Endothelial cell of hepatic sinusoid (primary cell): ENCODE measurements at regions not wholly inside any gene's neighbourhood (a gene's known extent, or its start where the extent isn't known, plus 50 kb on each side); places are given as distances from the start of the nearest gene placed in this dataset.

ENCODE experiments used
- in situ Hi-C: cut with HindIII; loops from 2 replicates; pipeline ENCODE4 v1.10.0; 2017; ENCODE audit warnings: low sequenced_read_pairs

DNA sequence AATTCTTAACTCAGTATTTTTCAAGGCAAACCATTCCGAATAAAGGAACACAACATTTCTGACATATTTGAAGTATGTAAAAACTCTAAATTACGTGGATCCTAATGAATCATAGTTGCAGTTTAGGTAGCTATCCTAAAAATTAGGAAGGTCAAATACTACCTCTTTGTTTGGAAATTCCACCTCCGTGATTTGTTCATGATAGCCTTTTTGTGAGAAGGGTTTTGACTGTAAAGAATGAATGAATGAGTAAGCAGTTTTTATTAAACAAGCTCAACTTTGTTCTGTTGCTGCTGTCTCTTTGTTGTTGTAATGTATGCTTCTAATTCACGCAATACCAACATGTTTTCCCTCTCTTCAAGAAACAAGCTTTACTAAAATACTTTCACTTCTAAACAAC, 840.4 kb downstream of the USP25 start:
- in situ Hi-C loops, result no loop called here

DNA sequence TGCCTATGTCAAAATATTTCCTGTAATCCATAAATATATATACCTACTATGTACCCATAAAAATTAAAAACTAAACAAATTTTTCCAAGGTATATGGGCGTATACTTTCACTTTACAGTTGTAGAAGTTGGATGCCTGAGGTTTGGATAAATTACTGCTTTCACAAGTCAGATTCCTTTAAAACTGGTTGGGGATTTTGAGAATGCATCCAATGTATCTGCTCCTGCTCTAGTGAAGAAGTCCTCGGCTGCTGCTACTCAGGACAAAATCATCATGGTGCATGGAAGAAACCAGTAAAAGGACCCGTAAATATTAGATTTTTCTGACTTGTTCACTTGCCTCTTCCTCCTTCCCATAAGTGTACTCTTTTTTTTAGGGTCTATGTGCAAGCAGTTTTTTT, 841.1 kb downstream of the USP25 start:
- in situ Hi-C loops, result no loop called here

DNA sequence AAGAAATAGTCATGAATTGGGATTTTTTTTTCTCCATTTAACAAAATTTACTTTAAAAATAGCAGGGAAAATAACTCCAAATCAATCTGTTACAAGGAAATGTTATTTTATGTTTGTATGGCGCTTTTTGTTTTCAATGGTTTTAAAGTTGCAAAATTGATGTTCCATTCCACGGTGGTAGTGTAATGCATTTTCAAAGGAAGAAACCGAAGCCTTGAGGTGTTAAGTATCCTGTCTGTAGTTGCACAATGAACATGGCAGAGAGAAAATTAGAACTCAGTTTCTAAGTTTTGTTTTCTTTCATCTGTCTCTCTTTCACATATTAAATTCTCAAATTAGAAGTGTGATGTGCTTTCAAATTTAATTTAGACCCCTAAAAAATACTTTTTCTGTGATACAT, 841.8 kb downstream of the USP25 start:
- in situ Hi-C loops, result no loop called here

DNA sequence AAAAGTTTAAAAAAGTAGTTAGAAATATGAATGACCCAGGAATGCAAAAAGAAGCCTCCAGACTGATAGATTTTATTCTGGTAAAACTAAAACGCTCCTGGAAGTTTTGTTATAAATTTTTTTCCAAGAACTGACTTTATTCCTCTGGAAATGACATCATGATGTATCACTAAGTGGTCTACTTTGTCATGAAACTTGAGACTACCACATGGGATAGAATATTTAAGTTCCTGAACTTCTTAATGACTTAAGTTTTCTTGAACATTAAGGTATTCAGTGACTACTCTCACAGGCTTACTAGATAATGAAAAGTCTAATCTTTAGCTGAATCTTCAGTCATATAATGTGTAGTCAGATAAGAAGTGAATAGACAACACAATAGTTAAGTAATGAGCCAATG, 842.2 kb downstream of the USP25 start:
- in situ Hi-C loops, result no loop called here

DNA sequence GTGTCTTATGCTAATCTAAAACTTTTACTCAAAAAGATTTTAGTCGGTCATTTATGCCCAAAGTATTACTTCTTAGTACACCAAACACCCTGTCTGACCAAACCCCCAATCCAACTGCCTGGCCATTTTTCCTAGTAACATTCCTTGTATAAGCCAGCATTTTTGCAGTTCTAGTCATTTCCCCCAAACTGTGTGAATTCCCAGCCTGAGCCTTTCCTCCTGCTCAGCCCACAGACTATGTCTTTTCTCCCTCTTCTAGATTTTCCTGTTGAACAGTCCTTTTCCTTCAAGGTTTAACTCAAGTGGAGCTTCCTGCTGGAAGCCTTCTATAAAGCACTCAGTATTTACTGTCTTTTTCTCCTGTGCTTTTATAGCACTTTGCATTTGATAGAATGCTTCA, 843.8 kb downstream of the USP25 start:
- in situ Hi-C loops, result no loop called here

DNA sequence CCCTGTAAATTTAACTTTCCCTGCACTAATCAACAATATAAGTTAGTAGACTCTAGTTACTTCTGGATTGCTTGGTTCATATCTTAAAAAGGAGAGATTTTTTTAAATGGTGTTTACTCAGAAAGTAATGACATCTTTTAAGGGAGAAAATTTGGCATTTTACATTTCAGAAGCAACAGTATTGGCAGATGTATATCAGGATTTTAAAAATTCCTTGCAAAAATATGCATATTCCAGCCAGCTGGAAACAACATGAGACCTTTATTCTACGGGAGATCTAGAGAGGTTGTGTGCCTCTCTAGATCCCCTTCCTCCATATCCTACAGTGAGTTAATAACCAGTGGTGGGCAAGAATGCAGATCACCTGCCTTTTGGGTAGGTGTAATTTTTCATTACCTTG, 848.2 kb downstream of the USP25 start:
- in situ Hi-C loops, result no loop called here

DNA sequence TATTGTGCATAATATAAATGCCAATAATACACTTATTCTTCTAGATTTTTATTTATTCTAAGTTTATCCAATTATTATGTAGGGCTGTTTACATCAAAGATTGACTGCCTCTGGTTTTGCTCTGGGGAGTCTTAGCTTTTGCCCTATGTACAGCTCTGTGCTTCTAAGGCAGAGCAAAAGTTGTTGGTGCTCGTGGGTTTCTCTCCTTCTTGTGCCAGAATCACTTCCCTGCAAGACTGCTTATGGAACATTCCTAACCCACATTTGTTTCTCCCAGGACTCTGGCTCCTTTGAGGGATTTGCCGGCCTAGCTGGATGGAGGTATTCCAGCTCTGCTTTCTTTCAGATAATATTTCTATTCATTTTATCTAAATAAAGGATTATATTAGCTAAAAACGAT, 849.1 kb downstream of the USP25 start:
- in situ Hi-C loops, result no loop called here

DNA sequence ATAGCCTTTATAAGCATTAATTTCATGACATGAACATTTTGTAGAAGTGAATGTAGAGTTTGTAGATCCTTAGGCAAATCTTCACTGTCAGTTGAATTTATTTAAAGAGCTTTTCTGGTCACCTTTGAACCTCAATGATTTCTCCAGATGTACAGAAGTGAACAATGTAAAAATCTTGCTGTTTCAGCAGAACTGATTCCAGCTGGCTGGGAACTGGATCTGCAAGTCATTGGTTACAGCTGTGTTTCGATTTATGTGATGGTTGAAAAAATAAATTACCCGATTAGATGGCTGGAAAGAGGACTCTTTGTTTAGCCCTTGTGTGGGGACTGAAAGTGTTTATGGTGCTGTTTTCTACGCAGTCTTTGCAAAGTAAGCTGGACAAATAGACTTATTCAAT, 849.8 kb downstream of the USP25 start:
- in situ Hi-C loops, result no loop called here

DNA sequence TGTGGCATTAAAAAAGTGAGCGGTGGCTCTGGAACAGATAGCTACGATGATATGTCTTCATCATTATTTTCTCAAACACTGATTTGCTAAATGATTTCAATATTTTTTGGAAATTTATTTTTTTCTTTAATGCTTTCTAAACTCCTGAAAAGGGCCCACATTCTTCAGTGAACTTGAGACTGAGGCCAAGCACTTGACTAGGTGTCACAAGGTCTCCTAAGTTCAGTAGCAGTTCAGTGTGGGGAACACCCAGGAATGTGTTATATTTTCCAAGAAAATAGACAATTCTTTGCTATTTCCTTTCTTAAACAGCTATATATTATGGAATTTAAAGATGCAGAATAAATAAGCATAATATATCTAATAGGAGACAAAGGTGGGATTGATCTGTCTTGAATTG, 850.9 kb downstream of the USP25 start:
- in situ Hi-C loops, result no loop called here

DNA sequence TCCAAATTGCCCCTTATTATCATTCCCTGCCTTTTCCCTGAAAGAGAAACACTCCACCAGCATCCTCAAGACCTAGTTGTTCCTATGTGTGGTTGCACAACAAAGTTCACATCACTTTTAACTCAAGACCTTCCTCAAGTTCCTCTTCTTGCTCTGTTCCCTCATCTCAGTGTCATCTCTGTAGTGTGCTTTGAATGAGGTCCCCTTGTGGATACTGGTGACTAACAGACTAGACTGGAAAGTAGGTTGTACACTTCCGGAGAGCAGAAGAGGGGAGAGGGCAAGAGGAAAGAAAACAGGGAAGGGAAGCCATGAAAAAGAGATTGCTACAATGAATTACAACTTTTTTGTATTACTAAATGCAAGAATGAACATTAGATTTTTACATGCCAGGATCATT, 853.8 kb downstream of the USP25 start:
- in situ Hi-C loops, result no loop called here

DNA sequence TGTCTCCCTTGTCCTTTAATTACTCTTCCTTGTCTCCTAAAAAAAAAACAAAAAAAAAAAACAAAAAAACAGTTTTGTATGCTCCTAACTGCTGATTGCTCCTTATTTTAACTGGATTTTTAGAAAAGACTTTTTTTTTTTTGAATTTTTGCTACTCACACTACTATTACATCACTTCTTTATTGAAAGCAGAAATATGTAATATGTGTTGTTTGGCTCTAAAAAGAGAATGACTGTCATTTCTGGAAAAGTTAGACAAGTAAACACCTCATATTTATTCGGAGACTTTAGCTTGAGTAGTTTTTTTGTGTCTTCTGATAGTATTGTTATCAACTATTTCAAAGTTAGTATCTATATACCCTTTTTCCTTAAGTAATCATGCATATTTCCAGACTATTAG, 855.0 kb downstream of the USP25 start:
- in situ Hi-C loops, result no loop called here

DNA sequence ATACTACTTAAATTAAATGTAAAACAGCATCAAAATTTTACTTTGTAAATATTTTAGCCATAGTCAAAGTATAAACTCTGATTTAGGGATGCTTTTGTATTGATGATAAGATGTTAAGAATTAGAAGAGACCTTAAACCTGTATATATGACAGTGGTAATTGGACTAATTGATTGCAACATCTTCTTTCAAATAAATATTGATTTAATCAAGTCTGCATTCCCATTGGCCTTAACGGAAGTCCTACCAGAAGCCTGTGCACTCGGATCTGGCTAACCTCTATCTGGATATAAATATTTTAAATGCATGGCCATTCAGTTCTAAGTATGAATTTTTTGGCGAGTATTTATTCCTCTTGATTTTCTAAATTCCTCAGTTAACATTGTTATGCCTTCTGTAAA, 856.1 kb downstream of the USP25 start:
- in situ Hi-C loops, result no loop called here

DNA sequence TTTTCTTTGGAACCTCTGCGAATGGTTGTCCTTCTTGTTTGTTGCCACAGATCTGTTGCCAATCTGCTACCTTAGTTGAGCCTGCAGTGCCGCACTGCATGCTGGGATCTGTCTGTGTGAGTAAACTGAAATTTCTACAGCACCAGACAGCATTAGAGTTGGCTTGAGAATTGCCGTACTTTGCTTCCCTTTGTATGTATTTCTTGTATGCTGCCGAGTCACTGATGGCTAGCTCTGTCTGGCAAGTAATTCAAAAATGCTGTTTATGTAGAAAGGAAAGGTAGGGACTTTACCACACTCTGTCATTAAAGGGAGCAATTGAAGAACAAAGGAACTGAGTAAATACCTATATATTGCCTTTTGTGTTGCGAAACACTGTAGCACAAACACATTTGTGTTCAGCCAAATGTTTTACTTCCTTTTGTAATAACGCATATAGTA, 857.4 kb downstream of the USP25 start:
- in situ Hi-C loops, result no loop called here

DNA sequence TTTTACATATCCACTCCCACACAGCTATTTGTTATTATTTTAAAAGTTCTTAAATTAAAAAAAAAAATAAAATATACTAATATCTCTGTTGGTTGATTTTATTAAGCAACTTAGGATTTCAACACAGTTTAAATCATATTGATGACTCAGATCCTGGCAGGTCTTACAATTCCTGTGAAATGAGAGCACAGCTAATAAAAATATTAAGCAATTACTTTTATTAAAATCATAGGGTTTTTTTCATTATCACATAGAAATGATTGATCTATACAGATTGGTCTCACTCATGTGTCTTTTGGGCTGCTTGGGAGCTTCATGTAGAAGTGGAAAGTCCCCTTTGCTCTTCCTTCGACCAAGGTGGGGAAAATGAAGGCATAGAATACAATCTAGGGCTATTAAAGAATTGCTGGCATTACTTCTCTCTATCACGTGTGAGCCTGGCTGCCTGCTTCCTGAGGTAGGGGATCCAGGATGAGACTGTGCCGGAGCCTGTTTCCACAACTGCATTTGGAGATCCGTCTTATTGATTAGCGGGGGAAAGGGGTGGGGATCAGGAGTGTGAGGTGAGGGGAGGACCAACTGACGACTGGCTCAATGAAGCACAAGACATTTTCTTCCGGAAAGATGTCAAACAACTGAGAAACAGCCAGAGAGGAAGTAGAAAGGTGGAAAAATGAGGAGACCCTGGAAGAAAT, 858.0 kb downstream of the USP25 start:
- in situ Hi-C loops, result no loop called here

DNA sequence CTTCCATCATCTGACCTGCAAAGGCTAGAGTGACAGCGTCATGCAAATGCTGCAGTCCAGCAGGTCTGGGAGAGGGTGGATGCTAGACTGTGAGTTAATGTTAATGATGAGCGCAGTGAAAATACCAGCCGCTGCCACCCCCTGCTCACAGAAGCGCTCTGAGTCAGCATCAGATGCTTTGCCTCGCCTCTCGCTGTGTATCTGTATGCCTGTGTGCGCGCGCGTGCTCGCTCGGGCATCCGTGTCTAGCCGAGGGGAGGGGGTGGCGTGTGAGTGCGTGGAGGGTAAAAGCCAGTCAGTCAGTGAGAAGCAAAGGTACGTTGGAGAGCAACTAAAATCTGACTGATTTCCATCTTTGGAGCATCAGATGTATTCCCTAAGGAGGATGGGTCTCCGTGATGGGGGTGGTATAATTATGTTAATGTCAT, 858.7 kb downstream of the USP25 start:
- in situ Hi-C loops, result no loop called here

DNA sequence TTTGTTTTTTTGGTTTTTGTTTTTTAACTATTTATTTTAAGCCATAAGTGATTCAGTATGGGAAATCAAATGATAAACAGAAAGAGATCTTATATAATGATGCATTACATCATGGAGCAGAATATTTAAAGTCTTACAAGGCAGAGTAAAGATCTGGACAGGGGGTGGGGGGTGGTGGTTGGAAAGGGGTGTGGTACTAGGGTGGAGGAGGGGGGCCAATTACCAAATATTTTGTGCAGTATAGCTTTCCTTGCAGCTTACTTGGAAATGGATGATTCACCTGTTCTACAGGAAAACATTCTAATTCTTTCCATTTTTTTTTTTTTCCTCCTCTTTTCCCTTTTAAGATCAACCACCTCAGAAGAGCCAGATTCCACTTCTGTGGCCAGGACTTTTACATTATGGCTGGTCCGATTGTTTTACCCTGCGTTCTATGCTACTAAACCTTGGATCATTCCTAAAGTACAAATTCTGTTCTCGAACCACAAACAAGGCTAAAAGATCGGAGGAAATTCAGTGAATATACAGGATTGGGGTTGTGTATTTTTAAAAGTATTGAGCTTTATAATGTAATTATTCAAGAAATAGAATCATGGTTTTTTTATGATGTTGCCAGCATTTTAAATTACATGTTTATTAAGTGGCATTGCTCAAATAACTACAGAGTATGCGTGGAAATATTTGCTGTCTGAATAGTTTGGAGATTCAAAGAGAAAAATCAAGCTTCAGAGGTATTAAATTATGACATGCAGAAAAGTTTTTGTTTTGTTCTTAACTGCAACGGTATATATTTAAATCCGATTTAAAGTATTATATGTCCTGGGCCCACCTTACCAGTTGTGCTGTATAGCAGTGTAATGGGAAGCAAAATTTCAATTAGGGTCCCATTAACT, 859.5 kb downstream of the USP25 start:
- in situ Hi-C loops, result no loop called here

DNA sequence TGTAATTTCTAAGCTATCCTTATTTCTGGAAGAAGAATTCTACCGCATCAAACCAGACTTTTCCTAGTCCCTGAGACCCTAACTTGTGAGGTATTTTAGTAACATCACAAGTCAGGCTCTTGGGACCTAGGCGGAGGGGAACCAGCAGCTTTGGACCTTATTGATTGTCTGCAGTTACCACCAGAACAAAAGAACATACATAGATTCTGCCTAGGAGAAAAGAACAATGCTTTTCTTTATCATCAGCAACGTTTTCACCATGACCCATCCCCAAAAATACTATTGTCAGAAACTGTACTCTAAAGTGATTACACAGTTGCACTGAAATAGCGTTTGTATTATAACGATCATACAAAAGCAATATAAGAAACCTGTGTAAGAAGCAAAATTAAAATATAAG, 860.4 kb downstream of the USP25 start:
- in situ Hi-C loops, result no loop called here

DNA sequence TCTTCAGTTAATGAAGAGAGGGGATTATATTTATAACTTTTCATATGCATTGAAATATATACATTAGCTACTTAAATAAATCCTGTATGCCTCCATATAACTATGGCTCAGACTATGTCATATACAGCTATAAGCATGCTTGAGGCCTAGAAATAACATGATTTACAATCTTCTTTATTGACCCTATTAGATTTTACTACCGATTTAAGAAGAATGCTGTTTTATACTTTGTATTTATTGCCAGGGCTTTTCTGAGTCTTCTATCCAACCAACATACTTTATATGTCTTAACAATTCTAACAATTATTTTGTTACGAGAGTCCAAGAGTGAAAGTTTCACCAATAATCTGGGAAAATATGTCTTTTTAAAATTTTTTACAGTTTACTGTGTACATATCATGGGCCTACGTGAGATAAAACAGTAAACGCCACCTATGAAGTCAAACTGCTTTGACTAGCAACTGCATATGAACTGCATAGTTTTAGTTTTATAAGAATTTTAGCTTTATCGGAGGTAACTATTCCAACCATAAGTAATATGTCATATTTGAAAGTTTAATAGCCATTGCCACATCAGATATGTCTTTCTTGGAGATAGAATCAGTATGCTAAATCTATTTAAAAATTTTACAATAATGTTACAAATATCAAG, 861.0 kb downstream of the USP25 start:
- in situ Hi-C loops, result no loop called here

DNA sequence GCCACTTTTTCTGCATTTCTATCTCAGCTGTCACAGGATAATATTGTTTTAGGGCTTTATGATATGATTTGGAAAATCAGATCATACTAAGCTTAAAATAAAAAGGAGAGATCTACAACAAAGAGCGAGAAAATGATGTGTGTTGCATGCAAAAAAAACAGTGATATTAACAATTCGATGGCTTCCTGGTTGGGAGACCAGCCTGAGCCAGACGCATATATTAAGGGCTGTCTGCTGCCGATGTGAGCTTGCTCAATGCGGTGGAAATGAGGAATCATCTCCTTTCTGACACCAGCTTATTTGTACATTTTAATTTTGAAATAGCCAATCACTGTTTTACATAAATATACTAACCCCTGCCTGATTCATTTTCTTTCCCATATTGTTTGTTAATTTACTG, 862.6 kb downstream of the USP25 start:
- in situ Hi-C loops, result no loop called here

DNA sequence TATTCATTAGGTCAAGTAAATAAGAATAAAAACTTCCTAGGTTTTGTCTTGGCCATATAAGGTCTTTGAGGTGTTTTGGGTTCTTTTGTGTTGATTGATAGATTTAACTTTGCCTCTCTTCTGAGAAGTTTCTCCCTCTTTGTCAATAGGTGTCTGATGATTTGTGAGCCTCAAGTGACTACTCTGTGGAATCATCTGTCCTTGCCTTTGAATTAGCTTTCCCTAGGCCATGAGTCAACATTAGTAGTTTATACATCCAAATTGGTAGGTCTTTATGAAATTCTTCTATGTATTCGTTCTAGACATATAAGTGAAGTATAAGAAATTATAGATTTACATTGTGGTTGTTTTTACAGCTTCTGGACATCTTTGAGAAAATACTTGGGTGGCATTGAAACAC, 864.4 kb downstream of the USP25 start:
- in situ Hi-C loops, result no loop called here

DNA sequence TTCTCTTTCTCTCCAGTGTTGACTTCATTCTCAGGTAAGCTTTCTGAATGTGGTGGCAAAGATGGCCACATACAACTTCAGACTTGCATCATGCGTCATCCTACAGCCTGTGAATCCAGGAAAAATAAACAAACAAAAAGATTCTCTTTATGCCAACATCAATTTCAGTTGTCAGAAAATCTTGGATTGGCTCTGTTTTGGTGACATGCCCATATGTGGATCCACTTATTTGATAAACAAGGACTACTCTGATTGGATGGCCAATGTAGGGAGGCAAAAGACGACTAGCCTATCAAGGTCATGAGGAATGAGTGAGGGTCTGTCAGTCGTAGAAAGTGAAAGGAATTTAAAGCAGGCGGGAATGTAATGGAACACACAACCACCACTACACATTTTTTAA, 866.6 kb downstream of the USP25 start:
- in situ Hi-C loops, result no loop called here

DNA sequence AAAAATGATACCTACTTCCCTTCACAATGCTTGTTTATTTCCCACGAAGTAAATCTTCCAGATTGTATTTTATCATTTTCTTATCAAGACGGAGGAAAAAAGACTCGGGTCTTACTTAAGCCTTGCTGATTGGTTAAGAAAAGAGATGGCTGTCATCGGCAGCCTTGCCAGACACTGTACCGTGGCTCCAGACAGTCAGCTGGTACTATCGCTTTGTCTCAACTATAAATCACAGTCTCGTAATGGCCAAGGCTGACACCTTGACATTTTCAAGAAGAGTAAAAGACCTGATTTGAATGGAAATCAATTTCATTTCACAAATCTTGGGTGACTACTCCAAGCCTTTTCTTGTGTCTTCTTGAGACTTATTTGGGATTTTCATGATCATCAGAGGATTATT, 868.0 kb downstream of the USP25 start:
- in situ Hi-C loops, result no loop called here
